Hepatocyte (in vitro differentiated cells): ENCODE measurements at regions not wholly inside any gene's neighbourhood (a gene's known extent, or its start where the extent isn't known, plus 50 kb on each side); places are given as distances from the start of the nearest gene placed in this dataset.

Experiments
- DNase-seq: peaks from one replicate; pipeline ENCODE4 v3.0.0-alpha.2; 2016; ENCODE audit warnings: low spot score
- H2AFZ ChIP-seq: fragments of 200-600 bp; sonication (generic); 2 replicates; pipeline ENCODE4 v1.6.0; 2016; ENCODE audit warnings: antibody characterized with exemption, mild to moderate bottlenecking
- H3K27ac ChIP-seq: fragments of 200-600 bp; sonication (generic); 2 replicates; pipeline ENCODE4 v1.5.1; 2016; ENCODE audit warnings: mild to moderate bottlenecking
- H3K27me3 ChIP-seq: fragments of 200-600 bp; sonication (generic); 2 replicates; pipeline ENCODE4 v1.6.1; 2016
- H3K36me3 ChIP-seq: fragments of 200-600 bp; sonication (generic); replicated peaks from 2 replicates; pipeline ENCODE4 v1.5.1; 2016; ENCODE audit warnings: low read depth; ENCODE audit not compliant: insufficient read depth
- H3K4me1 ChIP-seq: fragments of 200-600 bp; sonication (generic); 2 replicates; pipeline ENCODE4 v1.5.1; 2016; ENCODE audit warnings: mild to moderate bottlenecking, moderate library complexity; ENCODE audit not compliant: insufficient read depth
- H3K4me2 ChIP-seq: fragments of 200-600 bp; sonication (generic); 2 replicates; pipeline ENCODE4 v1.6.0; 2016
- H3K4me3 ChIP-seq: fragments of 200-600 bp; sonication (generic); 2 replicates; pipeline ENCODE4 v1.5.1; 2016; ENCODE audit warnings: mild to moderate bottlenecking
- H3K79me2 ChIP-seq: fragments of 200-600 bp; sonication (generic); 2 replicates; pipeline ENCODE4 v1.6.0; 2017; ENCODE audit warnings: mild to moderate bottlenecking
- H3K9me2 ChIP-seq: fragments of 200-600 bp; sonication (generic); replicated peaks from 2 replicates; pipeline ENCODE4 v1.6.0; 2017; ENCODE audit warnings: mild to moderate bottlenecking; ENCODE audit not compliant: insufficient read depth
- H3K9me3 ChIP-seq: fragments of 200-600 bp; sonication (generic); 2 replicates; pipeline ENCODE4 v1.5.1; 2016; ENCODE audit warnings: low read depth, mild to moderate bottlenecking
- H4K20me1 ChIP-seq: fragments of 200-600 bp; sonication (generic); 2 replicates; pipeline ENCODE4 v1.6.0; 2016; ENCODE audit warnings: mild to moderate bottlenecking; ENCODE audit not compliant: insufficient read depth, poor library complexity, severe bottlenecking
- CTCF ChIP-seq: fragments of 200-600 bp; sonication (generic); IDR thresholded peaks from 2 replicates; pipeline ENCODE4 v1.5.1; 2016; ENCODE audit warnings: antibody characterized with exemption, mild to moderate bottlenecking; ENCODE audit not compliant: poor library complexity
- EZH2 ChIP-seq: fragments of 200-600 bp; sonication (generic); IDR thresholded peaks from 2 replicates; pipeline ENCODE4 v1.6.1; 2016; ENCODE audit warnings: antibody characterized with exemption, mild to moderate bottlenecking, borderline replicate concordance
- EZH2phosphoT487 ChIP-seq: fragments of 200-600 bp; sonication (generic); IDR thresholded peaks from one replicate; pipeline ENCODE4 v1.6.1; 2018; ENCODE audit warnings: antibody characterized with exemption, mild to moderate bottlenecking, low read depth, moderate library complexity; ENCODE audit not compliant: unreplicated experiment, severe bottlenecking
- WGBS: methylation state at CpG from one replicate; pipeline ENCODE4 v1.1.6; 2016; ENCODE audit warnings: low lambda C conversion rate; ENCODE audit errors: missing lambda C conversion rate; 5-methylcytosine and 5-hydroxymethylcytosine counted together

DNA sequence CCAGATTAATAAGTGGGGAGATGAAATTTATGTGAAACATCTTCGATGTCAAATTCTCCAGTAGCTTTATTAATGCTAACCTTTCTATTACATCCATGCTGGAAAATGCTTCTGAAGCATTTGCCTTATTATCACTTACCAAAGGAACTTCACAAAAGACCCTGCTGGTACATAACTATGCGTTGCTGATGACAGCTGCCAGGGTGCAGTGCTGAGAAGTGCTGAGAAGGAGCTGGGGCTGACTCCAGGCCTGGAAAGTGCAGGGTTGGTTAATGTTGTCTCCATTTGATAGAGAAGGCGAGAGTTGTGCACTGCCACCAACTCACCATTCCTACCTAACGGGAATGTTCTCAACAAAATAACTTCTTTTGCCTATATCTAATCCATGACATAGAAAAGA, 736.0 kb upstream of the NR2F2 start:
- H3K9me2 ChIP-seq, result no peaks in the 10 kb centered on the region
- TF ChIP-seq CTCF (no peak), EZH2phosphoT487 (no peak), EZH2 (no peak)
- H2AFZ ChIP-seq, result no peak overlapping the region
- no peak for DNase-seq
- H3K4me2 ChIP-seq, result no peak overlapping the region
- no peaks in the 10 kb centered on the region for H4K20me1 ChIP-seq
- no peak overlapping the region for H3K27ac ChIP-seq
- H3K9me3 ChIP-seq, result no peaks in the 10 kb centered on the region
- H3K79me2 ChIP-seq, result no peaks in the 10 kb centered on the region
- H3K27me3 ChIP-seq, result no peaks in the 10 kb centered on the region
- no peaks in the 10 kb centered on the region for H3K36me3 ChIP-seq
- 83% methylated on average over 4 of the region's 4 CpGs for WGBS
- no peaks in the 10 kb centered on the region for H3K4me1 ChIP-seq
- H3K4me3 ChIP-seq, result no peak overlapping the region

GRCh38 chr15:95595759-95596158, 734.7 kb upstream of the NR2F2 start:
- Histone ChIP-seq H3K27me3 (no peaks in the 10 kb centered on the region), H3K4me1 (no peaks in the 10 kb centered on the region), H3K79me2 (no peaks in the 10 kb centered on the region), H3K27ac (no peak overlapping the region), H3K4me2 (no peak overlapping the region), H3K9me2 (no peaks in the 10 kb centered on the region), H3K9me3 (no peaks in the 10 kb centered on the region), H2AFZ (no peak overlapping the region), H3K36me3 (no peaks in the 10 kb centered on the region), H3K4me3 (no peak overlapping the region), H4K20me1 (no peaks in the 10 kb centered on the region)
- TF ChIP-seq CTCF (no peak), EZH2phosphoT487 (no peak), EZH2 (no peak)
- DNase-seq, result no peak

DNA sequence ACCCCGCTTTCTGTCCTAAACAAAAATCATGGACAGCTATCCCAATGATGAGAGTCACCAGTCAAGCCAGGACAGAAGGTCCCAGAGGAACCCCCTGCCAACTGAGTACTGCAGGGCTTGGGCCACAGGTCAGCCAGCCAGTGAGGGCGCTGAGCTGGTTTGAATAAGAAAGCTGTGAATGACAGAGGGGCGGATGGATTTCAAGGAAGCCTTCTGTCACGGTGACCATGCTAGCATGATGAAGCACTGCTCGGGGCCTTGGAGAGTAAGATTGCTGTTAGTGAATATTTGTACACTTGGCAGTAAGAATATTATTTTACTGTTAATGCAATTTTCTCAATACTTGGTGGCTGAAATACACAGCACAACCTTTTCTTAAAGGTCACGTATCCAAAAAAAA, 734.0 kb upstream of the NR2F2 start:
- WGBS, result 85% methylated on average over 6 of the region's 6 CpGs
- TF ChIP-seq EZH2, result no peak
- no peak for TF ChIP-seq EZH2phosphoT487
- no peak for TF ChIP-seq CTCF

GRCh38 chr15:95598251-95598855, 732.1 kb upstream of the NR2F2 start:
- Histone ChIP-seq H3K9me3 (no peaks in the 10 kb centered on the region), H2AFZ (no peak overlapping the region), H3K4me1 (no peaks in the 10 kb centered on the region), H3K36me3 (no peaks in the 10 kb centered on the region), H3K4me3 (no peak overlapping the region), H3K79me2 (no peaks in the 10 kb centered on the region), H3K9me2 (no peaks in the 10 kb centered on the region), H3K27ac (no peak overlapping the region), H4K20me1 (no peaks in the 10 kb centered on the region), H3K4me2 (no peak overlapping the region), H3K27me3 (no peaks in the 10 kb centered on the region)
- no peak for DNase-seq
- TF ChIP-seq EZH2 (no peak), CTCF (no peak), EZH2phosphoT487 (no peak)
- 68% methylated on average over 8 of the region's 8 CpGs for WGBS

More for the DNA sequence above, 734.0 kb upstream of the NR2F2 start:
- DNase-seq, result no peak
- Histone ChIP-seq H3K27me3 (no peaks in the 10 kb centered on the region), H3K79me2 (no peaks in the 10 kb centered on the region), H2AFZ (no peak overlapping the region), H3K9me3 (no peaks in the 10 kb centered on the region), H3K4me1 (no peaks in the 10 kb centered on the region), H3K27ac (no peak overlapping the region), H3K9me2 (no peaks in the 10 kb centered on the region), H4K20me1 (no peaks in the 10 kb centered on the region), H3K36me3 (no peaks in the 10 kb centered on the region), H3K4me2 (no peak overlapping the region), H3K4me3 (no peak overlapping the region)
